ENCODE measurements at regions not wholly inside any gene's neighbourhood (a gene's known extent, or its start where the extent isn't known, plus 50 kb on each side); places are given as distances from the start of the nearest gene placed in this dataset.

GRCh38 chr12:92452763-92453162 is 250.0 kb upstream of the PLEKHG7 start:
- no peak for TF ChIP-seq CTCF (IDR thresholded peaks at IDR 0.05; ENCODE audit: insufficient read depth, low read length, poor library complexity, severe bottlenecking)
- Histone ChIP-seq H3K4me3 (replicated peaks; ENCODE audit: low read depth, low read length) (no peak overlapping the region), H3K36me3 (ENCODE audit: control insufficient read depth, insufficient read depth, low read length) (no peaks in the 10 kb centered on the region), H3K27me3 (replicated peaks; ENCODE audit: control insufficient read depth, insufficient read depth, low read length) (no peaks in the 10 kb centered on the region)
- no peak for DNase-seq (ENCODE audit: extremely low read depth, insufficient read length)

GRCh38 chr12:92446083-92446460 is 256.7 kb upstream of the PLEKHG7 start:
- H3K36me3 ChIP-seq (ENCODE audit: control insufficient read depth, insufficient read depth, low read length), result no peaks in the 10 kb centered on the region
- no peaks in the 10 kb centered on the region for H3K27me3 ChIP-seq (replicated peaks; ENCODE audit: control insufficient read depth, insufficient read depth, low read length)
- no peak overlapping the region for H3K4me3 ChIP-seq (replicated peaks; ENCODE audit: low read depth, low read length)
- no peak for TF ChIP-seq CTCF (IDR thresholded peaks at IDR 0.05; ENCODE audit: insufficient read depth, low read length, poor library complexity, severe bottlenecking)
- DNase-seq (ENCODE audit: extremely low read depth, insufficient read length), result no peak

GRCh38 chr12:92445253-92446082 is 257.3 kb upstream of the PLEKHG7 start:
- Histone ChIP-seq H3K4me3 (replicated peaks; ENCODE audit: low read depth, low read length) (peak overlapping the region; percentile 26), H3K36me3 (ENCODE audit: control insufficient read depth, insufficient read depth, low read length) (no peaks in the 10 kb centered on the region), H3K27me3 (replicated peaks; ENCODE audit: control insufficient read depth, insufficient read depth, low read length) (no peaks in the 10 kb centered on the region)
- DNase-seq (ENCODE audit: extremely low read depth, insufficient read length), result peak; percentile 84
- TF ChIP-seq CTCF (IDR thresholded peaks at IDR 0.05; ENCODE audit: insufficient read depth, low read length, poor library complexity, severe bottlenecking), result no peak

GRCh38 chr12:92444763-92445162 is 258.0 kb upstream of the PLEKHG7 start:
- TF ChIP-seq CTCF (IDR thresholded peaks at IDR 0.05; ENCODE audit: insufficient read depth, low read length, poor library complexity, severe bottlenecking), result no peak
- peak; percentile 47 for DNase-seq (ENCODE audit: extremely low read depth, insufficient read length)
- Histone ChIP-seq H3K36me3 (ENCODE audit: control insufficient read depth, insufficient read depth, low read length) (no peaks in the 10 kb centered on the region), H3K4me3 (replicated peaks; ENCODE audit: low read depth, low read length) (no peak overlapping the region; the same call in 1 of the 2 replicates), H3K27me3 (replicated peaks; ENCODE audit: control insufficient read depth, insufficient read depth, low read length) (no peaks in the 10 kb centered on the region)

- no peak for DNase-seq (ENCODE audit: extremely low read depth, insufficient read length)
These were observed 260.0 kb upstream of the PLEKHG7 start for GRCh38 chr12:92442782-92443181.

More at GRCh38 chr12:92442782-92443181, 260.0 kb upstream of the PLEKHG7 start:
- H3K36me3 ChIP-seq (ENCODE audit: control insufficient read depth, insufficient read depth, low read length), result no peaks in the 10 kb centered on the region
- no peak overlapping the region for H3K4me3 ChIP-seq (replicated peaks; ENCODE audit: low read depth, low read length)
- TF ChIP-seq CTCF (IDR thresholded peaks at IDR 0.05; ENCODE audit: insufficient read depth, low read length, poor library complexity, severe bottlenecking), result no peak
- no peaks in the 10 kb centered on the region for H3K27me3 ChIP-seq (replicated peaks; ENCODE audit: control insufficient read depth, insufficient read depth, low read length)

Measured in GM06990 (cell line).